K562 (cell line): ENCODE measurements at regions not wholly inside any gene's neighbourhood (a gene's known extent, or its start where the extent isn't known, plus 50 kb on each side); places are given as distances from the start of the nearest gene placed in this dataset.
A peak's percentile ranks its signal among the peaks of the same experiment; 100 is the strongest.

Source experiments
- ATAC-seq: fragments of 200-7000 bp; cut with Tn5 transposase; 3 replicates; pipeline ENCODE4 v1.9.1; 2020; ENCODE audit warnings: moderate library complexity
- BruUV-seq: library from RNA; stranded (reverse); fragments of 400-500 nt; replicated peaks from 2 replicates; lab custom pipeline; 2021; lab: Mats Ljungman, UMichigan
- CTCF ChIA-PET: fragments of 300-600 bp; formaldehyde crosslinking; extraction: SDS; loops from one replicate; lab custom pipeline; 2021; ENCODE audit warnings: low intra/inter-chr PET ratio; lab: Yijun Ruan, JAX
- POLR2A ChIA-PET: fragments of 300-600, 350-650 bp; sonication (Branson Sonifier 250); formaldehyde crosslinking; extraction: SDS; loops from one replicate; lab custom pipeline; 2021; ENCODE audit warnings: antibody characterized with exemption, inconsistent platforms; lab: Yijun Ruan, JAX
- DNase-seq, 4 experiments: peaks; one replicate each; pipeline versions ENCODE4 v3.0.0 to v3.0.0-alpha.2; 2011 to 2018; ENCODE audit warnings: low spot score in 3 of 4, mixed read lengths in 3 of 4; ENCODE audit errors: extremely low read depth in 1 of 4
- FAIRE-seq: peaks from 2 replicates; lab custom pipeline; 2011; peaks lifted over from hg19 to GRCh38; lab: Jason Lieb, UNC
- H2AFZ ChIP-seq: 2 replicates; pipeline ENCODE4 v1.6.0; 2011; ENCODE audit warnings: low read depth, low read length, control low read depth, inconsistent platforms
- H3K27ac ChIP-seq: fragments of 200-600 bp; 3 replicates; pipeline ENCODE4 v1.8.0; 2011; ENCODE audit warnings: low read depth, mild to moderate bottlenecking, control low read depth, inconsistent platforms, low read length, moderate library complexity, mixed read lengths; ENCODE audit errors: extremely low read depth
- H3K27me3 ChIP-seq, 2 experiments: fragments of 300-600 bp in 1 of 2; 2 replicates in 1 of 2; 3 replicates in 1 of 2; pipeline versions ENCODE4 v1.6.0 to v1.8.0; 2011; ENCODE audit warnings: inconsistent platforms in 2 of 2, low read length in 2 of 2, mild to moderate bottlenecking in 1 of 2, mixed read lengths in 1 of 2, moderate library complexity in 1 of 2; ENCODE audit not compliant: control insufficient read depth in 2 of 2, insufficient read depth in 2 of 2
- H3K36me3 ChIP-seq: fragments of 300-600 bp; 3 replicates; pipeline ENCODE4 v1.8.0; 2011; ENCODE audit warnings: mild to moderate bottlenecking, low read length, inconsistent platforms; ENCODE audit not compliant: control insufficient read depth, insufficient read depth
- H3K4me1 ChIP-seq, 2 experiments: fragments of 200-600 bp in 1 of 2; replicated peaks in 1 of 2; 2 replicates in 1 of 2; 3 replicates in 1 of 2; pipeline versions ENCODE4 v1.5.1 to v1.8.0; 2011; ENCODE audit warnings: inconsistent platforms in 2 of 2, low read length in 2 of 2, mild to moderate bottlenecking in 1 of 2, mixed read lengths in 1 of 2, moderate library complexity in 1 of 2; ENCODE audit not compliant: control insufficient read depth in 2 of 2, insufficient read depth in 2 of 2
- H3K4me2 ChIP-seq: 2 replicates; pipeline ENCODE4 v1.6.1; 2011; ENCODE audit warnings: low read length, control low read depth, inconsistent platforms, mixed read lengths; ENCODE audit not compliant: insufficient read depth
- H3K4me3 ChIP-seq: fragments of 200-600 bp; sonication (generic), shearing (Covaris generic); 2 replicates; pipeline ENCODE4 v1.5.1; 2016; ENCODE audit warnings: control low read depth, inconsistent platforms
- H3K79me2 ChIP-seq: fragments of 200-600 bp; 3 replicates; pipeline ENCODE4 v1.8.0; 2011; ENCODE audit warnings: low read length, inconsistent platforms; ENCODE audit not compliant: control insufficient read depth, insufficient read depth
- H3K9ac ChIP-seq, 2 experiments: 2 replicates each; pipeline versions ENCODE4 v1.6.0 to v1.6.1; 2011; ENCODE audit warnings: low read depth in 2 of 2, low read length in 2 of 2, control low read depth in 1 of 2, inconsistent platforms in 1 of 2, mild to moderate bottlenecking in 1 of 2, mixed read lengths in 1 of 2; ENCODE audit not compliant: insufficient read depth in 1 of 2
- H3K9me1 ChIP-seq: one replicate; pipeline ENCODE4 v1.6.0; 2011; ENCODE audit warnings: inconsistent platforms, mild to moderate bottlenecking, low read length, moderate library complexity; ENCODE audit not compliant: control insufficient read depth, insufficient read depth
- H3K9me3 ChIP-seq: replicated peaks from 2 replicates; pipeline ENCODE4 v1.5.1; 2011; ENCODE audit warnings: low read depth, low read length, inconsistent platforms; ENCODE audit not compliant: control insufficient read depth, insufficient read depth
- H4K20me1 ChIP-seq: replicated peaks from 2 replicates; pipeline ENCODE4 v1.6.1; 2011; ENCODE audit warnings: low read length, inconsistent platforms, mixed read lengths; ENCODE audit not compliant: control insufficient read depth, insufficient read depth
- CXXC5 ChIP-seq: fragments of 250-450 bp; sonication (Bioruptor Pico); IDR thresholded peaks from 2 replicates; pipeline ENCODE4 v1.8.0; 2022; ENCODE audit warnings: inconsistent platforms, mild to moderate bottlenecking, moderate library complexity
- FOXJ2 ChIP-seq: fragments of 200-800 bp; sonication (Bioruptor generic); IDR thresholded peaks from 2 replicates; pipeline ENCODE4 v1.6.1; 2016; ENCODE audit warnings: missing genetic modification characterization, missing compliant biosample characterization
- ID3 ChIP-seq, 2 experiments: fragments of 250-450 bp in 1 of 2; fragments of 450-650 bp in 1 of 2; sonication (Bioruptor Pico) in 1 of 2; IDR thresholded peaks; 2 replicates each; pipeline versions ENCODE4 v1.6.1 to v1.8.0; 2016 to 2021; ENCODE audit warnings: mild to moderate bottlenecking in 2 of 2, moderate library complexity in 2 of 2, missing compliant biosample characterization in 1 of 2, missing genetic modification characterization in 1 of 2
- KLF16 ChIP-seq: IDR thresholded peaks from 2 replicates; pipeline ENCODE4 v1.6.1; 2016; ENCODE audit warnings: antibody characterized with exemption
- MCM3 ChIP-seq: fragments of 450-650 bp; IDR thresholded peaks from 2 replicates; pipeline ENCODE4 v1.6.1; 2016
- NR1H2 ChIP-seq: sonication (generic); formaldehyde crosslinking; IDR thresholded peaks from 2 replicates; pipeline ENCODE4 v1.4.0; 2020; ENCODE audit warnings: mild to moderate bottlenecking, missing genetic modification reagents
- NR2F6 ChIP-seq: fragments of 450-650 bp; formaldehyde crosslinking; IDR thresholded peaks from 2 replicates; pipeline ENCODE4 v1.4.0; 2020; ENCODE audit warnings: mild to moderate bottlenecking
- PHF21A ChIP-seq: fragments of 450-650 bp; IDR thresholded peaks from 2 replicates; pipeline ENCODE4 v1.6.1; 2017; ENCODE audit warnings: low read depth, borderline replicate concordance
- ZNF512 ChIP-seq: IDR thresholded peaks from 2 replicates; pipeline ENCODE4 v1.6.1; 2016; ENCODE audit warnings: missing genetic modification characterization, missing compliant biosample characterization
- WGBS: fragments of 100-300 bp; shearing (Covaris generic); methylation state at CpG from one replicate; pipeline ENCODE4 v1.1.6; 2016; ENCODE audit warnings: low coverage, mixed read lengths; ENCODE audit not compliant: insufficient coverage; ENCODE audit errors: missing lambda C conversion rate; 5-methylcytosine and 5-hydroxymethylcytosine counted together
- in situ Hi-C: fragments of 300-500 bp; cut with MboI; formaldehyde crosslinking; loops from 4 replicates; pipeline ENCODE4 v1.15.0; 2018; ENCODE audit warnings: inconsistent platforms, mixed read lengths
- intact Hi-C: fragments of 100-400 bp; cut with micrococcal nuclease; formaldehyde crosslinking; loops from 2 replicates; pipeline ENCODE4 v1.14.2; 2022

- Histone ChIP-seq H2AFZ (no peak overlapping the region; the same call in 1 of the 2 replicates), H4K20me1 (no peaks in the 10 kb centered on the region), H3K4me1 (peaks cover 0 to 14% of the 10 kb centered on the region in 2 experiments), H3K27me3 (no peaks in the 10 kb centered on the region), H3K27ac (no peak overlapping the region), H3K9me3 (no peaks in the 10 kb centered on the region), H3K79me2 (no peaks in the 10 kb centered on the region), H3K9me1 (no peaks in the 10 kb centered on the region), H3K9ac (no peak overlapping the region), H3K36me3 (no peaks in the 10 kb centered on the region)
- POLR2A ChIA-PET = interaction anchor here (0.9 to 1.2 kb wide), 4 partner anchors 9 to 28 kb away, joined by 3 to 4 read pairs (median 4); no protein-coding TSS in a partner anchor
- WGBS = 85% methylated on average over 3 of the region's 3 CpGs
- no peak for DNase-seq
- in situ Hi-C loops = no loop called here
- TF ChIP-seq PHF21A (no peak), KLF16 (no peak), ZNF512 (tag) (peak; percentile 67), NR2F6 (CRISPR knock-in tag) (no peak), ID3 (CRISPR knock-in tag; IDR thresholded peaks at IDR 0.05) (no peak), ID3 (tag; IDR thresholded peaks at IDR 0.05) (no peak), MCM3 (no peak), NR1H2 (CRISPR knock-in tag) (no peak), CXXC5 (CRISPR knock-in tag) (no peak), FOXJ2 (no peak)
- TF ChIP-seq, all 486 proteins: peak for 1
- Histone ChIP-seq H3K4me3 (no peak overlapping the region), H3K4me2 (no peak overlapping the region)
- FAIRE-seq = no peak
- CTCF ChIA-PET = no interaction called here
- no TSS peak for BruUV-seq
- ATAC-seq = no peak
- intact Hi-C loops = no loop called here
Measured at GRCh38 chr6:90412538-90413369, 116.1 kb upstream of the BACH2 start.
